H1 (cell line): ENCODE measurements at regions not wholly inside any gene's neighbourhood (a gene's known extent, or its start where the extent isn't known, plus 50 kb on each side); places are given as distances from the start of the nearest gene placed in this dataset.

Experiments
- ATF2 ChIP-seq: IDR thresholded peaks from 2 replicates; pipeline ENCODE4 v1.6.1; 2012; ENCODE audit warnings: low read length, inconsistent platforms
- ATF3 ChIP-seq: IDR thresholded peaks from 2 replicates; pipeline ENCODE4 v1.6.1; 2011; ENCODE audit warnings: low read depth, mild to moderate bottlenecking, low read length; ENCODE audit not compliant: insufficient read depth
- BACH1 ChIP-seq: IDR thresholded peaks from 2 replicates; pipeline ENCODE4 v1.6.1; 2012; ENCODE audit warnings: low read length, improper control_type of control experiment
- CTBP2 ChIP-seq: IDR thresholded peaks from 2 replicates; pipeline ENCODE4 v1.7.0; 2011; ENCODE audit warnings: borderline replicate concordance, mild to moderate bottlenecking, moderate library complexity, mixed read lengths, low read length; ENCODE audit not compliant: insufficient read depth, insufficient read length
- NANOG ChIP-seq: IDR thresholded peaks from 2 replicates; pipeline ENCODE4 v1.6.1; 2011; ENCODE audit warnings: low read length, low read depth, mild to moderate bottlenecking, inconsistent platforms; ENCODE audit not compliant: insufficient read depth, poor library complexity, severe bottlenecking
- NRF1 ChIP-seq: IDR thresholded peaks from 2 replicates; pipeline ENCODE4 v1.6.1; 2011; ENCODE audit warnings: mild to moderate bottlenecking, low read depth, low read length, improper control_type of control experiment
- SP4 ChIP-seq: IDR thresholded peaks from 2 replicates; pipeline ENCODE4 v1.6.1; 2012; ENCODE audit warnings: low read length, inconsistent platforms
- TF ChIP-seq, protein P1 (sequence below): fragments of 300-600 bp; sonication (generic); IDR thresholded peaks from 2 replicates; pipeline ENCODE4 v1.7.1; 2012; ENCODE audit warnings: low read length, moderate library complexity, mild to moderate bottlenecking, inconsistent platforms; ENCODE audit not compliant: insufficient replicate concordance

GRCh38 chr20:57088436-57088835, 178.0 kb downstream of the BMP7 start (continued):
- TF ChIP-seq, protein P1, sequence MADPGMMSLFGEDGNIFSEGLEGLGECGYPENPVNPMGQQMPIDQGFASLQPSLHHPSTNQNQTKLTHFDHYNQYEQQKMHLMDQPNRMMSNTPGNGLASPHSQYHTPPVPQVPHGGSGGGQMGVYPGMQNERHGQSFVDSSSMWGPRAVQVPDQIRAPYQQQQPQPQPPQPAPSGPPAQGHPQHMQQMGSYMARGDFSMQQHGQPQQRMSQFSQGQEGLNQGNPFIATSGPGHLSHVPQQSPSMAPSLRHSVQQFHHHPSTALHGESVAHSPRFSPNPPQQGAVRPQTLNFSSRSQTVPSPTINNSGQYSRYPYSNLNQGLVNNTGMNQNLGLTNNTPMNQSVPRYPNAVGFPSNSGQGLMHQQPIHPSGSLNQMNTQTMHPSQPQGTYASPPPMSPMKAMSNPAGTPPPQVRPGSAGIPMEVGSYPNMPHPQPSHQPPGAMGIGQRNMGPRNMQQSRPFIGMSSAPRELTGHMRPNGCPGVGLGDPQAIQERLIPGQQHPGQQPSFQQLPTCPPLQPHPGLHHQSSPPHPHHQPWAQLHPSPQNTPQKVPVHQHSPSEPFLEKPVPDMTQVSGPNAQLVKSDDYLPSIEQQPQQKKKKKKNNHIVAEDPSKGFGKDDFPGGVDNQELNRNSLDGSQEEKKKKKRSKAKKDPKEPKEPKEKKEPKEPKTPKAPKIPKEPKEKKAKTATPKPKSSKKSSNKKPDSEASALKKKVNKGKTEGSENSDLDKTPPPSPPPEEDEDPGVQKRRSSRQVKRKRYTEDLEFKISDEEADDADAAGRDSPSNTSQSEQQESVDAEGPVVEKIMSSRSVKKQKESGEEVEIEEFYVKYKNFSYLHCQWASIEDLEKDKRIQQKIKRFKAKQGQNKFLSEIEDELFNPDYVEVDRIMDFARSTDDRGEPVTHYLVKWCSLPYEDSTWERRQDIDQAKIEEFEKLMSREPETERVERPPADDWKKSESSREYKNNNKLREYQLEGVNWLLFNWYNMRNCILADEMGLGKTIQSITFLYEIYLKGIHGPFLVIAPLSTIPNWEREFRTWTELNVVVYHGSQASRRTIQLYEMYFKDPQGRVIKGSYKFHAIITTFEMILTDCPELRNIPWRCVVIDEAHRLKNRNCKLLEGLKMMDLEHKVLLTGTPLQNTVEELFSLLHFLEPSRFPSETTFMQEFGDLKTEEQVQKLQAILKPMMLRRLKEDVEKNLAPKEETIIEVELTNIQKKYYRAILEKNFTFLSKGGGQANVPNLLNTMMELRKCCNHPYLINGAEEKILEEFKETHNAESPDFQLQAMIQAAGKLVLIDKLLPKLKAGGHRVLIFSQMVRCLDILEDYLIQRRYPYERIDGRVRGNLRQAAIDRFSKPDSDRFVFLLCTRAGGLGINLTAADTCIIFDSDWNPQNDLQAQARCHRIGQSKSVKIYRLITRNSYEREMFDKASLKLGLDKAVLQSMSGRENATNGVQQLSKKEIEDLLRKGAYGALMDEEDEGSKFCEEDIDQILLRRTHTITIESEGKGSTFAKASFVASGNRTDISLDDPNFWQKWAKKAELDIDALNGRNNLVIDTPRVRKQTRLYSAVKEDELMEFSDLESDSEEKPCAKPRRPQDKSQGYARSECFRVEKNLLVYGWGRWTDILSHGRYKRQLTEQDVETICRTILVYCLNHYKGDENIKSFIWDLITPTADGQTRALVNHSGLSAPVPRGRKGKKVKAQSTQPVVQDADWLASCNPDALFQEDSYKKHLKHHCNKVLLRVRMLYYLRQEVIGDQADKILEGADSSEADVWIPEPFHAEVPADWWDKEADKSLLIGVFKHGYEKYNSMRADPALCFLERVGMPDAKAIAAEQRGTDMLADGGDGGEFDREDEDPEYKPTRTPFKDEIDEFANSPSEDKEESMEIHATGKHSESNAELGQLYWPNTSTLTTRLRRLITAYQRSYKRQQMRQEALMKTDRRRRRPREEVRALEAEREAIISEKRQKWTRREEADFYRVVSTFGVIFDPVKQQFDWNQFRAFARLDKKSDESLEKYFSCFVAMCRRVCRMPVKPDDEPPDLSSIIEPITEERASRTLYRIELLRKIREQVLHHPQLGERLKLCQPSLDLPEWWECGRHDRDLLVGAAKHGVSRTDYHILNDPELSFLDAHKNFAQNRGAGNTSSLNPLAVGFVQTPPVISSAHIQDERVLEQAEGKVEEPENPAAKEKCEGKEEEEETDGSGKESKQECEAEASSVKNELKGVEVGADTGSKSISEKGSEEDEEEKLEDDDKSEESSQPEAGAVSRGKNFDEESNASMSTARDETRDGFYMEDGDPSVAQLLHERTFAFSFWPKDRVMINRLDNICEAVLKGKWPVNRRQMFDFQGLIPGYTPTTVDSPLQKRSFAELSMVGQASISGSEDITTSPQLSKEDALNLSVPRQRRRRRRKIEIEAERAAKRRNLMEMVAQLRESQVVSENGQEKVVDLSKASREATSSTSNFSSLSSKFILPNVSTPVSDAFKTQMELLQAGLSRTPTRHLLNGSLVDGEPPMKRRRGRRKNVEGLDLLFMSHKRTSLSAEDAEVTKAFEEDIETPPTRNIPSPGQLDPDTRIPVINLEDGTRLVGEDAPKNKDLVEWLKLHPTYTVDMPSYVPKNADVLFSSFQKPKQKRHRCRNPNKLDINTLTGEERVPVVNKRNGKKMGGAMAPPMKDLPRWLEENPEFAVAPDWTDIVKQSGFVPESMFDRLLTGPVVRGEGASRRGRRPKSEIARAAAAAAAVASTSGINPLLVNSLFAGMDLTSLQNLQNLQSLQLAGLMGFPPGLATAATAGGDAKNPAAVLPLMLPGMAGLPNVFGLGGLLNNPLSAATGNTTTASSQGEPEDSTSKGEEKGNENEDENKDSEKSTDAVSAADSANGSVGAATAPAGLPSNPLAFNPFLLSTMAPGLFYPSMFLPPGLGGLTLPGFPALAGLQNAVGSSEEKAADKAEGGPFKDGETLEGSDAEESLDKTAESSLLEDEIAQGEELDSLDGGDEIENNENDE = no peak
- TF ChIP-seq SP4 (no peak), ATF3 (no peak), ATF2 (no peak), CTBP2 (no peak), NANOG (no peak), BACH1 (no peak), NRF1 (no peak)
